Karpas-422 (cell line): ENCODE measurements at regions not wholly inside any gene's neighbourhood (a gene's known extent, or its start where the extent isn't known, plus 50 kb on each side); places are given as distances from the start of the nearest gene placed in this dataset.

Experiments
- DNase-seq: peaks from one replicate; pipeline ENCODE4 v3.0.0-alpha.2; 2015
- H2AFZ ChIP-seq: fragments of 200-600 bp; sonication (generic); 2 replicates; pipeline ENCODE4 v1.6.1; 2014; ENCODE audit warnings: antibody characterized with exemption, low read length, mixed read lengths
- H3K27ac ChIP-seq: fragments of 200-600 bp; sonication (generic); 2 replicates; pipeline ENCODE4 v1.5.1; 2014; ENCODE audit warnings: mild to moderate bottlenecking, low read length, moderate library complexity
- H3K27me3 ChIP-seq: fragments of 200-600 bp; sonication (generic); 2 replicates; pipeline ENCODE4 v1.6.1; 2014; ENCODE audit warnings: low read length, mixed read lengths
- H3K36me3 ChIP-seq: fragments of 200-600 bp; sonication (generic); 2 replicates; pipeline ENCODE4 v1.6.1; 2014; ENCODE audit warnings: low read length, mixed read lengths; ENCODE audit not compliant: insufficient read depth
- H3K4me1 ChIP-seq: fragments of 200-600 bp; sonication (generic); 2 replicates; pipeline ENCODE4 v1.6.1; 2014; ENCODE audit warnings: mild to moderate bottlenecking, low read length, mixed read lengths
- H3K4me2 ChIP-seq: fragments of 200-600 bp; sonication (generic); 2 replicates; pipeline ENCODE4 v1.6.1; 2014; ENCODE audit warnings: low read length, low read depth, mild to moderate bottlenecking; ENCODE audit not compliant: poor library complexity, severe bottlenecking
- H3K4me3 ChIP-seq: fragments of 200-600 bp; sonication (generic); 2 replicates; pipeline ENCODE4 v1.5.1; 2014; ENCODE audit warnings: mild to moderate bottlenecking, antibody characterized with exemption, low read length, mixed read lengths
- H3K79me2 ChIP-seq: fragments of 200-600 bp; sonication (generic); 2 replicates; pipeline ENCODE4 v1.6.1; 2014; ENCODE audit warnings: mild to moderate bottlenecking, low read length, mixed read lengths
- H3K9ac ChIP-seq: fragments of 200-600 bp; sonication (generic); 2 replicates; pipeline ENCODE4 v1.6.0; 2014; ENCODE audit warnings: low read length
- H3K9me2 ChIP-seq: fragments of 200-600 bp; sonication (generic), shearing (Covaris generic); replicated peaks from 2 replicates; pipeline ENCODE4 v1.6.0; 2014; ENCODE audit warnings: mild to moderate bottlenecking, low read length, moderate library complexity; ENCODE audit not compliant: insufficient read depth
- H3K9me3 ChIP-seq: fragments of 300-700, 200-600 bp; sonication (generic); 2 replicates; pipeline ENCODE4 v1.6.1; 2014; ENCODE audit warnings: low read length, mixed read lengths
- H4K20me1 ChIP-seq: fragments of 200-600 bp; sonication (generic); 2 replicates; pipeline ENCODE4 v1.6.1; 2014; ENCODE audit warnings: mild to moderate bottlenecking, antibody characterized with exemption, low read length, low read depth; ENCODE audit not compliant: insufficient read depth

DNA sequence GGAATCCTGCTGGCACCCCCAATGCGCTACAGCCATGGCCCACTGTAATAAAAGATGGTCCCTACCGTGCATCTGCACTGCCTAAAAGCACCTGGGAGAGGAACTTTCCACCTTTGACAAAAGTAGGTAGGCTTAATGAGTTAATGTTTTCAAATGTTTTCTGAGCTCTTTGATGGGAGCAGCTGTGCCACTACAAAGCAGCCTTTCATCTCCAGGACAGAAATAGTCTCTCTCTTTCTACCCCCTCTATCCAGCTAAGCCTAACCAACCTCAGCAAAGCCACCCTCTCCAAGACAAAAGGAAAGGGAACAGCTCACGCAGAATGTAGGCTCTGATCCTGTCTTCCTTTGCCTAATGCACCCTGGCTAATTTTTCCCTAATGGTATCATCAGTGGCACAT is 560.2 kb downstream of the UQCRFS1 start:
- Histone ChIP-seq H3K4me2 (no peak overlapping the region), H4K20me1 (no peaks in the 10 kb centered on the region), H3K9me2 (no peaks in the 10 kb centered on the region), H3K27me3 (no peaks in the 10 kb centered on the region), H3K79me2 (no peaks in the 10 kb centered on the region), H3K36me3 (no peaks in the 10 kb centered on the region), H3K9me3 (peaks cover 5% of the 10 kb centered on the region; the same call in 1 of the 2 replicates), H3K9ac (no peak overlapping the region), H3K4me1 (no peaks in the 10 kb centered on the region), H3K27ac (no peak overlapping the region), H3K4me3 (no peak overlapping the region), H2AFZ (no peak overlapping the region)
- no peak for DNase-seq

DNA sequence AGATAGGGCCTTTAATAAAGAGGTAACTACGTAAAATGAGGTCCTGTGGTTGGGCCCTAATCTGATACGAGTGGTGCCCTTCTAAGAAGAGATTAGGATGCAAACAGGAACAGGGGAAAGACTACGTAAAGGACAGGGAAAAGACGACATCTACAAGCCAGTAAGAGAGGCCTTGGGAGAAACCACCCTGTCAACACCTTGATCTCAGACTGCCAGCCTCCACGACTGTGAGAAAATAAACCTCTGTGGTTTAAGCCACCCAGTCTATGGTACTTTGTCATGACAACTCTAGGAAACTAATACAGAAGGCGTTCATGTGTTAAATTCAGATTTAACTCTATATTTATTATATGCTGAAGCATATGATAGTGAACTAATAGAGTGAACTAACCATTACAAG is 566.3 kb downstream of the UQCRFS1 start:
- Histone ChIP-seq H3K9me3 (no peaks in the 10 kb centered on the region), H3K9ac (no peak overlapping the region), H3K36me3 (no peaks in the 10 kb centered on the region), H4K20me1 (no peaks in the 10 kb centered on the region), H3K79me2 (no peaks in the 10 kb centered on the region), H2AFZ (no peak overlapping the region), H3K9me2 (no peaks in the 10 kb centered on the region), H3K27me3 (no peaks in the 10 kb centered on the region), H3K4me3 (no peak overlapping the region), H3K27ac (no peak overlapping the region), H3K4me2 (no peak overlapping the region), H3K4me1 (no peaks in the 10 kb centered on the region)
- DNase-seq, result no peak

- H3K27me3 ChIP-seq, result no peaks in the 10 kb centered on the region
- no peak overlapping the region for H3K9ac ChIP-seq
- no peaks in the 10 kb centered on the region for H4K20me1 ChIP-seq
- H2AFZ ChIP-seq, result no peak overlapping the region
- H3K4me1 ChIP-seq, result no peaks in the 10 kb centered on the region
- H3K9me2 ChIP-seq, result no peaks in the 10 kb centered on the region
- no peak overlapping the region for H3K4me3 ChIP-seq
- H3K36me3 ChIP-seq, result no peaks in the 10 kb centered on the region
- H3K79me2 ChIP-seq, result no peaks in the 10 kb centered on the region
- no peak for DNase-seq
- H3K4me2 ChIP-seq, result no peak overlapping the region
- H3K9me3 ChIP-seq, result no peaks in the 10 kb centered on the region
- H3K27ac ChIP-seq, result no peak overlapping the region
Measured at GRCh38 chr19:28644169-28644775, 568.7 kb downstream of the UQCRFS1 start.

DNA sequence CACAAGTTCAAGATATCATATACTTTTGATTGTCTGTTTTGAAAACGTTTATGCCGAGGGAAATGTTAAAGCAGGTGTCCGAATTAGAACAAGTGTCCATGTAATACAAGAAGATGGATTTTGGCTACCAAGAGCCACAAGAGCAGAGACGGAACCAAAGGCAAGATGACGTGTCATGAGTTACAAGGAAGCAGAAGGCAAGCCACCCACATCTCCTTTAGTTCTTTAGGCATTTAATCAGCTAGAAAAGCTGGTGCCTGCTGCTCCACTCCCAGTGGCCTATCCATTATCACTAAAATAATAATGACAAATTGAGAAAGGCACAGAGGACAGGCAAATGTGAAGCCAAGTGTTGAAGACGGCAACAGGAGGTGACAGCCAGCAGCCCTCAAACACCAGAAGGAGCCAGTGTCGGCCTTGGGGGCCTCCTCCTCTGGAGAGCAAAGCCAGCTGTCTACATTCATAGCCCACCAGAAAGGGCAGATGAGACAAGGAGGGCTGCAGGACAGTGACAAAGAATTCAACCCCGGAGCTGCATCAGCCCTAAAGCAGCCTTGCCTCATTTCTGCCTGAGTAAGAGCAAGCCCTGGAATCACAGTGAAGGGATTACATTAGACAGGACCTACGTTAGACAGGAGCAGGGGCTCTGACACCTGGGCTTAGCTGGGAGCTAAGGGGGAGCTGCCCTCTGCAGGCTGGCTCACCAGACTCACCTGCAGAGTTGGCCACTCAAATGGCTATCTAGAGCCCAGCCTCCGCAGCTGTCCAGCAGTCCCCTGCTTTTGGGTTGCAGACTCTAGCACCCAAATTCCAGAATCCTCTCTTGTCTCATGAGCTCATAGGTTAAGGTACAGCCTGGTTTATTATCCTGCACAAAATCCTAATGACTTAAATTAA is 569.9 kb downstream of the UQCRFS1 start:
- no peak for DNase-seq
- no peaks in the 10 kb centered on the region for H4K20me1 ChIP-seq
- H3K4me3 ChIP-seq, result no peak overlapping the region
- no peak overlapping the region for H2AFZ ChIP-seq
- H3K9ac ChIP-seq, result no peak overlapping the region
- no peaks in the 10 kb centered on the region for H3K27me3 ChIP-seq
- H3K36me3 ChIP-seq, result no peaks in the 10 kb centered on the region
- no peaks in the 10 kb centered on the region for H3K79me2 ChIP-seq
- no peaks in the 10 kb centered on the region for H3K9me3 ChIP-seq
- no peak overlapping the region for H3K4me2 ChIP-seq
- no peaks in the 10 kb centered on the region for H3K9me2 ChIP-seq
- H3K27ac ChIP-seq, result no peak overlapping the region
- no peaks in the 10 kb centered on the region for H3K4me1 ChIP-seq

DNA sequence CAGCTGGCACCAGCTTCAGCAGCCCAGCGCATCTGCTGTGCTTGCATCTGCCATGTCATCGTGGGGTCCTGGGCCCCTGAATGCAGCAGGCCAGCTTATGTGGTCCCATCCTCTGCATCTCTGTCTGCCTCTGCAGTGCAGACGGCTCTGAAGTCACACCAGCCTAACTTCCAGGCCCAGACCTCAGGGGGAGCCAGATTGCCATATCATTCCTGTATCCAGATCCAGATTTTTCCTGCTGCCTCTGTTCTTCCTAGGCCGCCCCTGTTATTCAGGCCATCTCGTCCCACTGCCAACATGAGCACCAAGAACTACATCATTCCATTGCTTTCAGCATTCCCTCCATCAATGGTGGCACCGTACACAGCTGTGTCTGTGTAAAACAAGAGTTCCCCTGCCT is 571.6 kb downstream of the UQCRFS1 start:
- Histone ChIP-seq H3K9me3 (no peaks in the 10 kb centered on the region), H3K9me2 (no peaks in the 10 kb centered on the region), H3K27me3 (no peaks in the 10 kb centered on the region), H2AFZ (no peak overlapping the region), H3K36me3 (no peaks in the 10 kb centered on the region), H3K79me2 (no peaks in the 10 kb centered on the region), H4K20me1 (no peaks in the 10 kb centered on the region), H3K4me3 (no peak overlapping the region), H3K4me1 (no peaks in the 10 kb centered on the region), H3K9ac (no peak overlapping the region), H3K4me2 (no peak overlapping the region), H3K27ac (no peak overlapping the region)
- no peak for DNase-seq

DNA sequence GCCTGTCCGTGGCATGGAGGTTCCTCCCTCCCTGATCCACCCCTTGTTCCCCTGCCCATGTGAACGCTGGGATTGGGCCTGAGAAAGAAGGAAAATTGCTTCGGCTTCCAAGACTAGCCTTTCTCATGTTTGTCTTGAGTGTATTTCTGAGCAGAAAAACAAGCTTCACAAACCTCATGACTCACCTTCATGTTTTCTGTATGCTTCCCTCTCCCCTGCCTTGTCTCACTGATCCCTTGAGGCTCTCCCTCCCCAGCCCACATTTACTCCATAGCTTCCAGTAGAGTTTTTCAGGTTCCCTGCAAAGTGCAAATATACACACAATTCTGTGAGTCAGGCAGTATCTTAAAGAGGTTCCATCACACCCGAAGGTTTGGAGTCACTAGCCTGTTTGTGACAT is 572.4 kb downstream of the UQCRFS1 start:
- no peak overlapping the region for H3K9ac ChIP-seq
- H3K9me3 ChIP-seq, result no peaks in the 10 kb centered on the region
- no peaks in the 10 kb centered on the region for H3K27me3 ChIP-seq
- H4K20me1 ChIP-seq, result no peaks in the 10 kb centered on the region
- no peak overlapping the region for H3K27ac ChIP-seq
- no peaks in the 10 kb centered on the region for H3K4me1 ChIP-seq
- no peaks in the 10 kb centered on the region for H3K79me2 ChIP-seq
- H2AFZ ChIP-seq, result no peak overlapping the region
- no peak overlapping the region for H3K4me2 ChIP-seq
- H3K4me3 ChIP-seq, result no peak overlapping the region
- no peak for DNase-seq
- H3K9me2 ChIP-seq, result no peaks in the 10 kb centered on the region
- no peaks in the 10 kb centered on the region for H3K36me3 ChIP-seq

DNA sequence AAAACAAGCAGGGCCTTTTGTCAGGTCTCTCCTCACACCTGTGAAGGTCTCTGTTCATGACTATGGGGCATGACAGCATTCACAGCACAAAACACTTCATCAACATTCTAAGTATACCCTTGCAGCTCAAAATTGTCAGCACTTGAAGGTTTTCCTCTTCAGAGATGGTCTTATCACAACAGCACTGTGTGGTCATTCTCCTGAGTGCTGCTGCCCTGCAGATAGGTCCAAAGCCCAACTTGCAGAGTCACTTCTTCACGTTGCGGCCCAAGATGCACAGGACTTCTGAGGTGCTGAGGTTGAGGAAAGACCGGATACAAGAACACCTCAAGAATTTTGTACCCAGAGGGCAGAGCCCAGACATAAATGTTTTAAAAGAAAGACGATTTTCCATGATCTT is 574.5 kb downstream of the UQCRFS1 start:
- H3K4me1 ChIP-seq, result no peaks in the 10 kb centered on the region
- H3K4me3 ChIP-seq, result no peak overlapping the region
- H3K79me2 ChIP-seq, result no peaks in the 10 kb centered on the region
- H4K20me1 ChIP-seq, result no peaks in the 10 kb centered on the region
- no peak for DNase-seq
- H3K27ac ChIP-seq, result no peak overlapping the region
- no peaks in the 10 kb centered on the region; the same call in 1 of the 2 replicates for H3K27me3 ChIP-seq
- no peaks in the 10 kb centered on the region for H3K9me3 ChIP-seq
- no peaks in the 10 kb centered on the region for H3K36me3 ChIP-seq
- H3K4me2 ChIP-seq, result no peak overlapping the region
- no peaks in the 10 kb centered on the region for H3K9me2 ChIP-seq
- H3K9ac ChIP-seq, result no peak overlapping the region
- H2AFZ ChIP-seq, result no peak overlapping the region

DNA sequence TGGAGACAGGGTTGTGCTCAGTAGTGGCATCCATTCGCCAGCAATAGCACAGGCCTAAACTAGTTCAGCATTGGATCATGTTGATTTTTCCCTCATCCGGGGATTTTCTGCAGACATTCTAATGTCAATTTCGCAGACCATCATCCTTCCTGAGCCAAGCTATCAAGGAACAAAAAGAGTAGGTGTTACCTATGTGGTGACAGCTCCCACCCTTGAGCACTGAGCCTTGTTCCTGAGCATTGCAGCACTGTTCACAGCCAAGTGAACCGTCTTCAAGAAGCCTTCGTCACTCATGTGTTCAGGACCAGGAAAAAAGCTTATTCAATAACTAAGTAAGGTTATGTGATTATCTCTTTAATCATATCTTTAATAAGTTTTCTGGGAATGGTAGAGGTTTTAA is 576.2 kb downstream of the UQCRFS1 start:
- Histone ChIP-seq H4K20me1 (no peaks in the 10 kb centered on the region), H3K4me3 (no peak overlapping the region), H2AFZ (no peak overlapping the region), H3K79me2 (no peaks in the 10 kb centered on the region), H3K27ac (no peak overlapping the region), H3K4me1 (no peaks in the 10 kb centered on the region), H3K4me2 (no peak overlapping the region), H3K9me3 (no peaks in the 10 kb centered on the region), H3K36me3 (no peaks in the 10 kb centered on the region), H3K9me2 (no peaks in the 10 kb centered on the region), H3K27me3 (no peaks in the 10 kb centered on the region; the same call in 1 of the 2 replicates), H3K9ac (no peak overlapping the region)
- DNase-seq, result no peak
